ENCODE measurements at regions not wholly inside any gene's neighbourhood (a gene's known extent, or its start where the extent isn't known, plus 50 kb on each side); places are given as distances from the start of the nearest gene placed in this dataset.

- H3K4me3 ChIP-seq (replicated peaks; ENCODE audit: low read depth, low read length): no peak overlapping the region
- DNase-seq (ENCODE audit: extremely low read depth, low read depth): no peak
- no peak for TF ChIP-seq CTCF (IDR thresholded peaks at IDR 0.05; ENCODE audit: low read depth, low read length, missing control alignments)
Observed at GRCh38 chr2:106941372-106941993, 55.5 kb upstream of the ST6GAL2 start.

DNA sequence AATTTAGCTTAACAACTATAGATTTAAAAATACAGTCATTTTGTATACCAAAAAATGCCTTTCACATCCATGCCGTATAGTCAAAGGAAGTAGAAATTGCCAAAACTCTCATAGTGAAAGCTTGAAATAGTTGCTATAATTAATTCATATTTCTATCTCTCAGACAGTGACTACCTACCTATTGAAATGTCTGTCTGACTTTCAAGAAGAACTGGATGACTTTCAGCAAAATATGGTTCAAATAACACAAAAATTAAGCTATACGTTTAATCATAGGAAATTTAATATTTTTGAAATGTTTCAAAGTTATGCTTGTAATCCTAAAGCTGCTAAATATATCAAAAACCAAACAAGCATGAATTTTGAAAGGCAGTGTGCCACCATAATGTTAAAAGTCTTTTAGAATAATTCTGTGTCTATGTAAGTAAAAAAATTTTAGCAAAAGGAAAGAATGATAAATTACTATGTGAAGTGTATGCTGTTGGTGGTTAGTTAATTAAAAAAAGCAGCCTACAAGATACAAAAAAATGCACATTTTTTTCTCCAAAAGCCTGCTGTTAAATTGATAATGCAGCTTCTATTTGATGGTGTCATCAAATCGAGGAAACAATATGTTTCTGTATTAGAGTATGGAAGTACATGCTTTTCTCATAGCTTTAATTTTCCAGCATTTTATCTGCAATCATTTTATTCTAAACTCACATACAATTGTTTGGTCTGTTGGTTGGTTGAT lies 57.7 kb upstream of the ST6GAL2 start:
- DNase-seq (ENCODE audit: extremely low read depth, low read depth): no peak
- H3K4me3 ChIP-seq (replicated peaks; ENCODE audit: low read depth, low read length): no peak overlapping the region
- no peak for TF ChIP-seq CTCF (IDR thresholded peaks at IDR 0.05; ENCODE audit: low read depth, low read length, missing control alignments)

DNA sequence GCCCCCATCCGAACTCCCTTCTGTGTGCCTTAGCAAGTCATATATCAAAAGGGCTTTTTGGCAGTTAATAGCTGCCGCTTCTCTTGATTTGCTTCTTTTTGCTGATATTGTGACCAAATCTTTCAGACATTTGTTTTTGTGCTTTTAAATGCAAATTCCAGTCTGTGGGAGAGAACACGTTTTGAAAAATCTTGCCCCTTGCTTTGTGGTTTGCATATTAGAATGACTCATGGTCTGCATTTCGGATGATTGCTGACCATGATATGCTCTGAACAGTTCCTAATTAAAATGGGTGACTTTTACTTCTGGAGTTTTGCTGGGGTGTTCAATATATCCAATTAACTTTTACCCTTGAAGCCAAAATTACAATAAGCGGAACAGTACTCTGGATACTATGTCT lies 58.2 kb upstream of the ST6GAL2 start:
- no peak overlapping the region for H3K4me3 ChIP-seq (replicated peaks; ENCODE audit: low read depth, low read length)
- no peak for TF ChIP-seq CTCF (IDR thresholded peaks at IDR 0.05; ENCODE audit: low read depth, low read length, missing control alignments)
- DNase-seq (ENCODE audit: extremely low read depth, low read depth): peak; percentile 27

GRCh38 chr2:106948540-106948939 lies 62.6 kb upstream of the ST6GAL2 start:
- no peak for DNase-seq (ENCODE audit: extremely low read depth, low read depth)
- no peak for TF ChIP-seq CTCF (IDR thresholded peaks at IDR 0.05; ENCODE audit: low read depth, low read length, missing control alignments)
- no peak overlapping the region for H3K4me3 ChIP-seq (replicated peaks; ENCODE audit: low read depth, low read length)

DNA sequence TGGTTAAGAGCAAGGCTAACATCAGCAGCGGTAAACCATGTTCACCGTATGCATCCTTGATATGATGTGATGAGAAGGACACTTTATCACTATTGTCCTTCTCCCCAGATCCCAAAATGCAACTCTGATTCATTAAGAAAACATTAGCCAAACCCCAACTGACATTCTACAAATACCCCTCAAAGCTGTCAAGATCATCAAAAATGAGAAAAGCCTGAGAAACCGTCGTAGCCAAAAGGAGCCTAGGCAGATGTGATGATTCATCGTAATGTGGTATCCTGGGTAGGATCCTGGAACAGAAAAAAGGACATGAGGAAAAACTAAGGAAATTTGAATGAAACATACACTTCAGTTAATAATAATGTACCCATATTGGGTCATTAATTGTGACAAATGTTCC lies 67.3 kb upstream of the ST6GAL2 start:
- no peak for TF ChIP-seq CTCF (IDR thresholded peaks at IDR 0.05; ENCODE audit: low read depth, low read length, missing control alignments)
- no peak for DNase-seq (ENCODE audit: extremely low read depth, low read depth)
- H3K4me3 ChIP-seq (replicated peaks; ENCODE audit: low read depth, low read length): no peak overlapping the region

DNA sequence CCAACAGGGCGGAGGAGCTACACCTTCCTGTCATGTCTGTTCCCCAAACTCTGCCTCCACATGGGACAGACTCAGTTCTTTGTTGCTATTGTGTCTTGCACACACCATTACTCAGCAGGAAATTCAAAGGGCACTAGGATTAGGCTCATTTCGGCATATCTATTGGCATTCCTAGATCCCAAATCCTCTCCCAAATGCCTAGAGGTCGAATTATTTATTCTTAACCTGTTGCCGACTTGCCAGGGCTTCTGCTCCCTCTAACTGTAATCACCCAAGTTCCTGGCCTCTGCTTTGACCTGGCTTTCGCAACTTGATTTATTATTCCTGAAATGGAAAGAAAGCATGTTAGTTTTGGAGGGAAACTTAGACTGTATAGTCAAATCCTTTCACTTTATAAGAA lies 67.8 kb upstream of the ST6GAL2 start:
- H3K4me3 ChIP-seq (replicated peaks; ENCODE audit: low read depth, low read length): no peak overlapping the region
- no peak for DNase-seq (ENCODE audit: extremely low read depth, low read depth)
- no peak for TF ChIP-seq CTCF (IDR thresholded peaks at IDR 0.05; ENCODE audit: low read depth, low read length, missing control alignments)
